ENCODE measurements at regions not wholly inside any gene's neighbourhood (a gene's known extent, or its start where the extent isn't known, plus 50 kb on each side); places are given as distances from the start of the nearest gene placed in this dataset.

DNA sequence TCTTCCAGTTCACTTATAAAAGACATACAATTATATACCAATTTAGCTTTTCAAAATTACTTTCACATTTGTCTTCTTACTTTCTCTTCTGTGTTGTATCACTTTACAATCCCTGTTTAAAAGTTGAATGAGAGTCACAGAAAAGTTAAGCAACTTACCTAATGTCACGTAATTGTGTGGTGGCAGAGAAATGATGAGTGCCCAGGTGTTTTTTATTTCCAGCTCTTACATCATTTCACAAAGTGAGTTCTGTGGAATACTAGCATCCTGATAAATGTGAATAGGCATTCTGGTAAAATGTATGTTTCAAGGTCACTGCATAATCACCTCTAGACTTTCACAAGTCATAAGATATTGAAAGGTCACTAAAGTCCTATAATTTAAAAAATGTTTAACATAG lies 133.0 kb upstream of the FIBIN start:
- Histone ChIP-seq H3K4me3 (replicated peaks in 1 of 3; ENCODE audit: insufficient read depth in 1 of 3, low read depth in 2 of 3, low read length in 3 of 3) (no peak overlapping the region), H3K4me2 (ENCODE audit: low read depth, low read length) (no peak overlapping the region), H4K20me1 (ENCODE audit: insufficient read depth, low read length) (no peaks in the 10 kb centered on the region), H3K9ac (ENCODE audit: insufficient read depth, low read depth, low read length) (no peak overlapping the region), H3K79me2 (ENCODE audit: insufficient read depth, low read length) (no peaks in the 10 kb centered on the region), H2AFZ (ENCODE audit: low read length) (no peak overlapping the region), H3K36me3 (replicated peaks in 1 of 2; ENCODE audit: control insufficient read depth in 1 of 2, insufficient read depth in 2 of 2, low read length in 2 of 2) (no peaks in the 10 kb centered on the region), H3K9me3 (ENCODE audit: low read length) (no peaks in the 10 kb centered on the region), H3K27me3 (ENCODE audit: control insufficient read depth in 1 of 2, insufficient read depth in 2 of 2, low read length in 2 of 2) (no peaks in the 10 kb centered on the region), H3K27ac (ENCODE audit: extremely low read length, insufficient read depth, low read length) (no peak overlapping the region), H3K4me1 (ENCODE audit: insufficient read depth, low read length) (no peaks in the 10 kb centered on the region)
- 3% methylated on average over 1 of the region's 1 CpG for WGBS (ENCODE audit: low lambda C conversion rate)
- intact Hi-C loops (cut with micrococcal nuclease; ENCODE audit: unreplicated experiment): no loop called here
- in situ Hi-C loops (cut with HindIII; ENCODE audit: extremely low pct_ligation_motif_present, low pct_unique_long_range_greater_than_20kb): no loop called here
- FAIRE-seq (no peak), ATAC-seq (no peak), DNase-seq (ENCODE audit: low spot score) (no peak)
- ChIA-PET POLR2A (no interaction called here), CTCF (ENCODE audit: low intra/inter-chr PET ratio, low total read pairs) (no interaction called here)
- TF ChIP-seq FOSL1 (CRISPR knock-in tag; IDR thresholded peaks at IDR 0.05; ENCODE audit: borderline replicate concordance) (no peak), CHD2 (IDR thresholded peaks at IDR 0.05; ENCODE audit: low read depth, low read length) (no peak), HDAC6 (IDR thresholded peaks at IDR 0.05; ENCODE audit: low read depth, low read length) (no peak)
- BruUV-seq (replicated peaks): no TSS peak

DNA sequence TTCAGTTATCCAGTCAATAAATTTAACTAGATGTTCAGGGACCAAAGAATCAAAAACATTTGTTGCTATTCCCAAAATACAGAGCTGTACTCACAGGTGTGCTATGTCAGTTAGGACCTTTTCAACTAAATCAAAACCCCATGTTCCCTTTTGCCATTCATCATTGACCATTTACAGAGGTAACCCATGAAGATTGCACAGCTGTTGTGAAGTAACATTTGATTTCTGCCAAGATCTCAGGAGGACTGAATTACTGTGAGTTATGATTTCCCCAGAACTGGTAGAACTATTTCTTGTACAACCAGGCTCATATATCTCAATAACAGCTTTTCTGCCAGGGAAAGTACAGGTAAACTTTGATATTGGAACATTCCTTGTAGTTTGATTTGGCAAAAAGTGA lies 131.1 kb upstream of the FIBIN start:
- Histone ChIP-seq H2AFZ (ENCODE audit: low read length) (no peak overlapping the region), H3K9ac (ENCODE audit: insufficient read depth, low read depth, low read length) (no peak overlapping the region), H4K20me1 (ENCODE audit: insufficient read depth, low read length) (no peaks in the 10 kb centered on the region), H3K27me3 (ENCODE audit: control insufficient read depth in 1 of 2, insufficient read depth in 2 of 2, low read length in 2 of 2) (no peaks in the 10 kb centered on the region), H3K36me3 (replicated peaks in 1 of 2; ENCODE audit: control insufficient read depth in 1 of 2, insufficient read depth in 2 of 2, low read length in 2 of 2) (no peaks in the 10 kb centered on the region), H3K4me1 (ENCODE audit: insufficient read depth, low read length) (no peaks in the 10 kb centered on the region), H3K9me3 (ENCODE audit: low read length) (no peaks in the 10 kb centered on the region), H3K79me2 (ENCODE audit: insufficient read depth, low read length) (no peaks in the 10 kb centered on the region), H3K4me2 (ENCODE audit: low read depth, low read length) (no peak overlapping the region), H3K4me3 (replicated peaks in 1 of 3; ENCODE audit: insufficient read depth in 1 of 3, low read depth in 2 of 3, low read length in 3 of 3) (no peak overlapping the region), H3K27ac (ENCODE audit: extremely low read length, insufficient read depth, low read length) (no peak overlapping the region)
- ChIA-PET POLR2A (no interaction called here), CTCF (ENCODE audit: low intra/inter-chr PET ratio, low total read pairs) (no interaction called here)
- ATAC-seq (no peak), FAIRE-seq (no peak), DNase-seq (ENCODE audit: low spot score) (no peak)
- intact Hi-C loops (cut with micrococcal nuclease; ENCODE audit: unreplicated experiment) (no loop called here), in situ Hi-C loops (cut with HindIII; ENCODE audit: extremely low pct_ligation_motif_present, low pct_unique_long_range_greater_than_20kb) (no loop called here)
- BruUV-seq (replicated peaks): no TSS peak
- no peak for TF ChIP-seq ZBTB7A (CRISPR knock-in tag; IDR thresholded peaks at IDR 0.05)
- TF ChIP-seq RNF2 (conservative IDR thresholded peaks at IDR 0.05; ENCODE audit: low read depth): no peak
- no peak for TF ChIP-seq YEATS4 (CRISPR knock-in tag; IDR thresholded peaks at IDR 0.05; ENCODE audit: borderline replicate concordance)
- no peak for TF ChIP-seq ZFP37 (CRISPR knock-in tag; IDR thresholded peaks at IDR 0.05; ENCODE audit: borderline replicate concordance)
- TF ChIP-seq DNMT1 (CRISPR knock-in tag; IDR thresholded peaks at IDR 0.05): no peak
- TF ChIP-seq, protein P1, sequence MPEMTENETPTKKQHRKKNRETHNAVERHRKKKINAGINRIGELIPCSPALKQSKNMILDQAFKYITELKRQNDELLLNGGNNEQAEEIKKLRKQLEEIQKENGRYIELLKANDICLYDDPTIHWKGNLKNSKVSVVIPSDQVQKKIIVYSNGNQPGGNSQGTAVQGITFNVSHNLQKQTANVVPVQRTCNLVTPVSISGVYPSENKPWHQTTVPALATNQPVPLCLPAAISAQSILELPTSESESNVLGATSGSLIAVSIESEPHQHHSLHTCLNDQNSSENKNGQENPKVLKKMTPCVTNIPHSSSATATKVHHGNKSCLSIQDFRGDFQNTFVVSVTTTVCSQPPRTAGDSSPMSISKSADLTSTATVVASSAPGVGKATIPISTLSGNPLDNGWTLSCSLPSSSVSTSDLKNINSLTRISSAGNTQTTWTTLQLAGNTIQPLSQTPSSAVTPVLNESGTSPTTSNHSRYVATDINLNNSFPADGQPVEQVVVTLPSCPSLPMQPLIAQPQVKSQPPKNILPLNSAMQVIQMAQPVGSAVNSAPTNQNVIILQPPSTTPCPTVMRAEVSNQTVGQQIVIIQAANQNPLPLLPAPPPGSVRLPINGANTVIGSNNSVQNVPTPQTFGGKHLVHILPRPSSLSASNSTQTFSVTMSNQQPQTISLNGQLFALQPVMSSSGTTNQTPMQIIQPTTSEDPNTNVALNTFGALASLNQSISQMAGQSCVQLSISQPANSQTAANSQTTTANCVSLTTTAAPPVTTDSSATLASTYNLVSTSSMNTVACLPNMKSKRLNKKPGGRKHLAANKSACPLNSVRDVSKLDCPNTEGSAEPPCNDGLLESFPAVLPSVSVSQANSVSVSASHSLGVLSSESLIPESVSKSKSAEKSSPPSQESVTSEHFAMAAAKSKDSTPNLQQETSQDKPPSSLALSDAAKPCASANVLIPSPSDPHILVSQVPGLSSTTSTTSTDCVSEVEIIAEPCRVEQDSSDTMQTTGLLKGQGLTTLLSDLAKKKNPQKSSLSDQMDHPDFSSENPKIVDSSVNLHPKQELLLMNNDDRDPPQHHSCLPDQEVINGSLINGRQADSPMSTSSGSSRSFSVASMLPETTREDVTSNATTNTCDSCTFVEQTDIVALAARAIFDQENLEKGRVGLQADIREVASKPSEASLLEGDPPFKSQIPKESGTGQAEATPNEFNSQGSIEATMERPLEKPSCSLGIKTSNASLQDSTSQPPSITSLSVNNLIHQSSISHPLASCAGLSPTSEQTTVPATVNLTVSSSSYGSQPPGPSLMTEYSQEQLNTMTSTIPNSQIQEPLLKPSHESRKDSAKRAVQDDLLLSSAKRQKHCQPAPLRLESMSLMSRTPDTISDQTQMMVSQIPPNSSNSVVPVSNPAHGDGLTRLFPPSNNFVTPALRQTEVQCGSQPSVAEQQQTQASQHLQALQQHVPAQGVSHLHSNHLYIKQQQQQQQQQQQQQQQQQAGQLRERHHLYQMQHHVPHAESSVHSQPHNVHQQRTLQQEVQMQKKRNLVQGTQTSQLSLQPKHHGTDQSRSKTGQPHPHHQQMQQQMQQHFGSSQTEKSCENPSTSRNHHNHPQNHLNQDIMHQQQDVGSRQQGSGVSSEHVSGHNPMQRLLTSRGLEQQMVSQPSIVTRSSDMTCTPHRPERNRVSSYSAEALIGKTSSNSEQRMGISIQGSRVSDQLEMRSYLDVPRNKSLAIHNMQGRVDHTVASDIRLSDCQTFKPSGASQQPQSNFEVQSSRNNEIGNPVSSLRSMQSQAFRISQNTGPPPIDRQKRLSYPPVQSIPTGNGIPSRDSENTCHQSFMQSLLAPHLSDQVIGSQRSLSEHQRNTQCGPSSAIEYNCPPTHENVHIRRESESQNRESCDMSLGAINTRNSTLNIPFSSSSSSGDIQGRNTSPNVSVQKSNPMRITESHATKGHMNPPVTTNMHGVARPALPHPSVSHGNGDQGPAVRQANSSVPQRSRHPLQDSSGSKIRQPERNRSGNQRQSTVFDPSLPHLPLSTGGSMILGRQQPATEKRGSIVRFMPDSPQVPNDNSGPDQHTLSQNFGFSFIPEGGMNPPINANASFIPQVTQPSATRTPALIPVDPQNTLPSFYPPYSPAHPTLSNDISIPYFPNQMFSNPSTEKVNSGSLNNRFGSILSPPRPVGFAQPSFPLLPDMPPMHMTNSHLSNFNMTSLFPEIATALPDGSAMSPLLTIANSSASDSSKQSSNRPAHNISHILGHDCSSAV (CRISPR knock-in tag; IDR thresholded peaks at IDR 0.05; ENCODE audit: borderline replicate concordance): no peak
- TF ChIP-seq, protein P2, sequence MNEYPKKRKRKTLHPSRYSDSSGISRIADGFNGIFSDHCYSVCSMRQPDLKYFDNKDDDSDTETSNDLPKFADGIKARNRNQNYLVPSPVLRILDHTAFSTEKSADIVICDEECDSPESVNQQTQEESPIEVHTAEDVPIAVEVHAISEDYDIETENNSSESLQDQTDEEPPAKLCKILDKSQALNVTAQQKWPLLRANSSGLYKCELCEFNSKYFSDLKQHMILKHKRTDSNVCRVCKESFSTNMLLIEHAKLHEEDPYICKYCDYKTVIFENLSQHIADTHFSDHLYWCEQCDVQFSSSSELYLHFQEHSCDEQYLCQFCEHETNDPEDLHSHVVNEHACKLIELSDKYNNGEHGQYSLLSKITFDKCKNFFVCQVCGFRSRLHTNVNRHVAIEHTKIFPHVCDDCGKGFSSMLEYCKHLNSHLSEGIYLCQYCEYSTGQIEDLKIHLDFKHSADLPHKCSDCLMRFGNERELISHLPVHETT (CRISPR knock-in tag; conservative IDR thresholded peaks at IDR 0.05): no peak
- TF ChIP-seq KMT2A (CRISPR knock-in tag; IDR thresholded peaks at IDR 0.05): no peak
- no peak for TF ChIP-seq PHB2 (IDR thresholded peaks at IDR 0.05; ENCODE audit: partially characterized antibody)

Measured in HepG2 (cell line).